ENCODE measurements at regions not wholly inside any gene's neighbourhood (a gene's known extent, or its start where the extent isn't known, plus 50 kb on each side); places are given as distances from the start of the nearest gene placed in this dataset.

GRCh38 chr14:38442208-38442607 lies 186.3 kb upstream of the CLEC14A start:
- TF ChIP-seq POLR2AphosphoS5 (IDR thresholded peaks at IDR 0.05; ENCODE audit: low read depth, low read length) (no peak), TAF1 (IDR thresholded peaks at IDR 0.05; ENCODE audit: low read depth, low read length) (no peak), POLR2A (IDR thresholded peaks at IDR 0.05; ENCODE audit: low read depth, low read length) (no peak), PAX5 (IDR thresholded peaks at IDR 0.05; ENCODE audit: insufficient read depth, low read length, severe bottlenecking) (no peak), SPI1 (IDR thresholded peaks at IDR 0.05; ENCODE audit: low read depth, low read length) (no peak), POU2F2 (IDR thresholded peaks at IDR 0.05; ENCODE audit: low read depth, low read length) (no peak)
- FAIRE-seq (no peak), DNase-seq (ENCODE audit: insufficient read length, low spot score) (no peak)

DNA sequence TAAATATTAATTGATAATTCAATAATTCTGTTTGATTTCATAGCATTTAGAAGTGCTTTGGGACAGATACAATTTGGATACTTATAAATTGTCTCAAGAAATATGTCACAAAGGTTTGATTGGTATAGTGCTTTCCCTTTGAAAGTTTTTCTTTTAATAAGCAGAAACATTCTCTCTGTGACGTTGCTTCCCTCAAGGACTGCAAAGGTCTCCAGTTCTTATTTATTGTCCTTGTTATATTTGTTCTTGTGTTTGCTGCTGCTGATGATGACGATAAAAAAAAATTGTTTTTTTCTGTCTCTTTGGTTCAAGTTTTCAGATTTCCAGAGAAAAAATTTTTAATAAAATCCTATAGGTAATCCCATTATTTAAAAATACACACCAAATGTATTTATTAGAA lies 176.3 kb upstream of the CLEC14A start:
- FAIRE-seq (no peak), DNase-seq (ENCODE audit: insufficient read length, low spot score) (no peak)
- no peak for TF ChIP-seq POU2F2 (IDR thresholded peaks at IDR 0.05; ENCODE audit: low read depth, low read length)
- TF ChIP-seq POLR2AphosphoS5 (IDR thresholded peaks at IDR 0.05; ENCODE audit: low read depth, low read length), result no peak
- no peak for TF ChIP-seq TAF1 (IDR thresholded peaks at IDR 0.05; ENCODE audit: low read depth, low read length)
- TF ChIP-seq SPI1 (IDR thresholded peaks at IDR 0.05; ENCODE audit: low read depth, low read length), result no peak
- TF ChIP-seq POLR2A (IDR thresholded peaks at IDR 0.05; ENCODE audit: low read depth, low read length), result no peak
- TF ChIP-seq PAX5 (IDR thresholded peaks at IDR 0.05; ENCODE audit: insufficient read depth, low read length, severe bottlenecking), result no peak

DNA sequence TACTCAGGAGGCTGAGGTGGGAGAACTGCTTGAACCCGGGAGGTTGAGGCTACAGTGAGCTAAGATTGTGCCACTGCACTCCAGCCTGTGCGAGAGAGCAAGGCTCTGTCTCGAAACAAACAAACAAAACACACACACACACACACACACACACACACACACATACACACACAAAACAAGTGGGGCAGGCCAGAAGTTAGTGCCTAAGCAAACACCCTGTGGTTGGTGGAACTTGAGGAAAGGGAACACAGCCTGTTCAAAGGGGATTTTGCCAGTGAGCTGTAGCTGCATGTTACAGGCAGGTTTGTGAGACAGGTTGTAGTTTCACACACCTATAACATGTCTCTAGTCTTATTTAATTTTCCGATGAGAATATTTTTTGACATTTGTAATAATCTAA lies 175.3 kb upstream of the CLEC14A start:
- FAIRE-seq (no peak), DNase-seq (ENCODE audit: insufficient read length, low spot score) (no peak)
- no peak for TF ChIP-seq POU2F2 (IDR thresholded peaks at IDR 0.05; ENCODE audit: low read depth, low read length)
- TF ChIP-seq POLR2AphosphoS5 (IDR thresholded peaks at IDR 0.05; ENCODE audit: low read depth, low read length), result no peak
- TF ChIP-seq SPI1 (IDR thresholded peaks at IDR 0.05; ENCODE audit: low read depth, low read length), result no peak
- TF ChIP-seq POLR2A (IDR thresholded peaks at IDR 0.05; ENCODE audit: low read depth, low read length), result no peak
- TF ChIP-seq TAF1 (IDR thresholded peaks at IDR 0.05; ENCODE audit: low read depth, low read length), result no peak

DNA sequence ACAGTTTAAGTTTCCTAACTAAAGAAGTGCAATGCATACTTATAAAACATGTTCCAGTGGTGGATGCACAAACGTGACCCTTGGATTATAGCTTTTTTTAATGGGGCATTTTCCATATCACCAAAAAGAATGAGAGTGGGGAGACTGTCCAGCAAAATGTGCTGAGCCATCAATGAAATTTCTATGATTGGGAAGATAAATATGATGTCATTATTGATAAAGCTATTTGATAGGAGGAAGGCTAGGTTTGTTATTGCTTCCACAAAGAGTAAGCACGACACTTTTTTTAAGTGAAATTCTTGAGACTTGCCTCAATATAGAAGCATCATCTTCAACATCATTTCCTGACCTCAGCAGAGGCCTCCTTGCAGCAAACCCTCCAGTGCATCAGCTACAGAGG lies 174.6 kb upstream of the CLEC14A start:
- TF ChIP-seq POU2F2 (IDR thresholded peaks at IDR 0.05; ENCODE audit: low read depth, low read length), result no peak
- DNase-seq (ENCODE audit: insufficient read length, low spot score), result no peak
- FAIRE-seq, result no peak

DNA sequence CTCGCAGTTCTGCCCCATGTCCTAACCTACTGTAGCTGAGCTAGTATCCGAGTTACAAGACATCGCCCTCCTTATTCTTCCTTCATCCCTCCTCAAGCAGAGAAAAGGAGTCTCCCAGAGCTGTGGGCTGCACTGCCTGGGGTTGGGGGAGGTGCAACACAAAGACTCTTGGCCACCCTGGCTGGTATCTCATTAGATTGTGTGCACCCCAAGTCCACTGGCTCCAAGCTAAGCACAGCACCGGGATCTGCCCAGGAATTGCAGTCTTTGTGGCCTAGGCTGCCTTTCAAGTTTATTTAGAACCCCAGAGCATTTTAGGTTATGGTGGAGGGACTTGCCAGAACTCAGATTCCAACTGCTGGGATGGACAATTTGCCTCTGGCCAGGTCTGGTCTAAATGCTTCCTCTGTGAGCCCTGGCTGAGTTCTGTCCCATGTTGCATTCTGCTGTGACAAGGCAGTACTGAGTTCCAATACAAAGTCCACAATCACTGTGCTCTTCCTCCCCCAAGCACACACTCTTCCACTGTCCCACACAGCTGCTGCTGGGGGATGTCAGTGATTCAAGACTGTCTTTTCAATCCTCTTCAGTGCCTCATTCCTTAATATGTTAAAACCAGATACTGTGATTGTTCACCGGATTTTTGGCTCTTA lies 169.6 kb upstream of the CLEC14A start:
- TF ChIP-seq SPI1 (IDR thresholded peaks at IDR 0.05; ENCODE audit: low read depth, low read length) (no peak), POU2F2 (IDR thresholded peaks at IDR 0.05; ENCODE audit: low read depth, low read length) (no peak), PAX5 (IDR thresholded peaks at IDR 0.05; ENCODE audit: insufficient read depth, low read length, severe bottlenecking) (no peak)
- FAIRE-seq (no peak), DNase-seq (ENCODE audit: insufficient read length, low spot score) (no peak)

GRCh38 chr14:38420048-38420447 lies 164.2 kb upstream of the CLEC14A start:
- DNase-seq (ENCODE audit: insufficient read length, low spot score) (no peak), FAIRE-seq (no peak)
- TF ChIP-seq POLR2A (IDR thresholded peaks at IDR 0.05; ENCODE audit: low read depth, low read length) (no peak), SPI1 (IDR thresholded peaks at IDR 0.05; ENCODE audit: low read depth, low read length) (no peak), POU2F2 (IDR thresholded peaks at IDR 0.05; ENCODE audit: low read depth, low read length) (no peak), POLR2AphosphoS5 (IDR thresholded peaks at IDR 0.05; ENCODE audit: low read depth, low read length) (no peak), PAX5 (IDR thresholded peaks at IDR 0.05; ENCODE audit: insufficient read depth, low read length, severe bottlenecking) (no peak), TAF1 (IDR thresholded peaks at IDR 0.05; ENCODE audit: low read depth, low read length) (no peak)

- no peak for FAIRE-seq
- DNase-seq (ENCODE audit: insufficient read length, low spot score), result no peak
- TF ChIP-seq POLR2A (IDR thresholded peaks at IDR 0.05; ENCODE audit: low read depth, low read length) (no peak), TAF1 (IDR thresholded peaks at IDR 0.05; ENCODE audit: low read depth, low read length) (no peak), POLR2AphosphoS5 (IDR thresholded peaks at IDR 0.05; ENCODE audit: low read depth, low read length) (no peak), PAX5 (IDR thresholded peaks at IDR 0.05; ENCODE audit: insufficient read depth, low read length, severe bottlenecking) (no peak), POU2F2 (IDR thresholded peaks at IDR 0.05; ENCODE audit: low read depth, low read length) (no peak), SPI1 (IDR thresholded peaks at IDR 0.05; ENCODE audit: low read depth, low read length) (no peak)
Observed at GRCh38 chr14:38419579-38419978, 163.7 kb upstream of the CLEC14A start.

DNA sequence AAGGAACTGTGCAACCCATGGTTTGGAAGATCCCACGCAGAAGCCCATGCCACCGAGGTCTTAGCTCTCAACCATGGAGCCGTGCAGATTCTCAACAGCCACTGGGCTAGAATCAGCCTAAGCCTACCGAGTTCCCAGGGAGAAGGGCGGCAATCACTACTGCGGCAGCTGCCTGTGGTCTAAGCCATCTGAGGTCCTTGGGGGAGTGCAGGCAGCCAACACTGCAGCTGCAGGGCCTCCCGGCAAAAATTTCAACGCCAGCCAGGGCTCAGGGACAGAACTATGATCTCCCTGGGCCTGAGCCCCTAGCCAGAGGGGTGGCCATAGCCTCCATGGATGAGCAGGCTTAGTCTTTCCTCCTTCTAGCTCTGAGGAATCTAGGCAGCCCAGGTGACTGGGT lies 156.8 kb upstream of the CLEC14A start:
- no peak for DNase-seq (ENCODE audit: insufficient read length, low spot score)
- no peak for FAIRE-seq
- TF ChIP-seq PAX5 (IDR thresholded peaks at IDR 0.05; ENCODE audit: insufficient read depth, low read length, severe bottlenecking), result no peak
- no peak for TF ChIP-seq SPI1 (IDR thresholded peaks at IDR 0.05; ENCODE audit: low read depth, low read length)
- TF ChIP-seq TAF1 (IDR thresholded peaks at IDR 0.05; ENCODE audit: low read depth, low read length), result no peak
- TF ChIP-seq POLR2A (IDR thresholded peaks at IDR 0.05; ENCODE audit: low read depth, low read length), result no peak
- TF ChIP-seq POU2F2 (IDR thresholded peaks at IDR 0.05; ENCODE audit: low read depth, low read length), result no peak
- no peak for TF ChIP-seq POLR2AphosphoS5 (IDR thresholded peaks at IDR 0.05; ENCODE audit: low read depth, low read length)

DNA sequence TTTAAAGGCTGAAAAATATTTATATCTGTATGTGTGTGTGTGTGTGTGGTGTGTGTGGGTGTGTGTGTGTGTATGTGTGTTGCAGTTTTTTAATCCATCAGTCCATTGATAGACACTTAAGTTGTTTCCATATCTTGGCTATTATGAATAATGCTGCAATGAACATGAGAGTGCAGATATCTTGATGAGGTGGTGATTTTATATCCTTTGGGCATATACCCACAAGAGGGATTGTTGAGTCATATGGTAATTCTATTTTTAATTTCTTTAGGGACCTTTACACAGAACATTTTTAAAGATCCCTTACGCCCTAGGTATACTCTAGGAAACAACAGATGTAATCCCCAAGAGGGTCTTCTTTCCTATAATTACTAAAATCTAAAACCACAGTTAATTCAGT lies 154.5 kb upstream of the CLEC14A start:
- TF ChIP-seq POLR2A (IDR thresholded peaks at IDR 0.05; ENCODE audit: low read depth, low read length) (no peak), PAX5 (IDR thresholded peaks at IDR 0.05; ENCODE audit: insufficient read depth, low read length, severe bottlenecking) (no peak), POLR2AphosphoS5 (IDR thresholded peaks at IDR 0.05; ENCODE audit: low read depth, low read length) (no peak), TAF1 (IDR thresholded peaks at IDR 0.05; ENCODE audit: low read depth, low read length) (no peak), POU2F2 (IDR thresholded peaks at IDR 0.05; ENCODE audit: low read depth, low read length) (no peak), SPI1 (IDR thresholded peaks at IDR 0.05; ENCODE audit: low read depth, low read length) (no peak)
- FAIRE-seq (no peak), DNase-seq (ENCODE audit: insufficient read length, low spot score) (no peak)

DNA sequence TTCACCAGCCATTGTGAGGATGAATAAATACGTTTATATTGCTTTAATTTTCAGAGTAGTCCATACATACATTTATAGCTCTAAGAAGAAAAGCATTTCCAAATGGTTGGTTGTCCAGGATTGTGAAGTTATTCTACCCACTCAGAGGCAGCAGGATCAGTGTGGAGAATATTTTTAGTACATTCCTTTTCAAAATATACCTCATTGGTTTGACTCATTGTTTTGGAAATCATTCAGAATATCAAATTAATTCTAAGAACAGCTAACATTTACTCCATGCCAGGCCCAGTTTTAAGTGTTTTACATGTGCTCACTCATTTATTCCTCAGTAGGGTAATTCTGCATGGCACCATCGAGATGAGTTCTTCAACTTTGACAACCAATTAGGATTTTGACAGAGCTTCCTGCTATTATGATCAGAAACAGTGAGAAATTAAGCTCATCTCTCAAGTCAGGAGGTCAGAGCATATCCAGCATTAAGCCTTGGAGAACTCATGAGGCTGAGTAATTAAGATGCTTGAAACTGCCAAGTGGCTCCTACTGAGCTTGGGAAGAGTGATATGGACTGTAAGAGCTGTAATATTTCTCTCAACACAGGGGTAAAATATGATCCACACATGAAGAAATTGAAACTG lies 153.3 kb upstream of the CLEC14A start:
- DNase-seq (ENCODE audit: insufficient read length, low spot score) (no peak), FAIRE-seq (no peak)
- TF ChIP-seq SPI1 (IDR thresholded peaks at IDR 0.05; ENCODE audit: low read depth, low read length), result no peak
- TF ChIP-seq POU2F2 (IDR thresholded peaks at IDR 0.05; ENCODE audit: low read depth, low read length), result no peak
- TF ChIP-seq POLR2AphosphoS5 (IDR thresholded peaks at IDR 0.05; ENCODE audit: low read depth, low read length), result no peak
- TF ChIP-seq PAX5 (IDR thresholded peaks at IDR 0.05; ENCODE audit: insufficient read depth, low read length, severe bottlenecking), result no peak
- TF ChIP-seq TAF1 (IDR thresholded peaks at IDR 0.05; ENCODE audit: low read depth, low read length), result no peak
- TF ChIP-seq POLR2A (IDR thresholded peaks at IDR 0.05; ENCODE audit: low read depth, low read length), result no peak

Data from GM12891 (cell line).